Endothelial cell of umbilical vein (primary cell): ENCODE measurements at regions not wholly inside any gene's neighbourhood (a gene's known extent, or its start where the extent isn't known, plus 50 kb on each side); places are given as distances from the start of the nearest gene placed in this dataset.

Source experiments
- BruUV-seq: library from RNA; stranded (reverse); fragments of 400-500 nt; replicated peaks from 2 replicates; lab custom pipeline; 2021; lab: Mats Ljungman, UMichigan
- CTCF ChIA-PET: fragments of 300-600, 350-600 bp; sonication (Branson Sonifier 250); formaldehyde crosslinking; loops from one replicate; lab custom pipeline; 2021; ENCODE audit warnings: antibody characterized with exemption, inconsistent platforms; lab: Charles Lee
- POLR2A ChIA-PET: fragments of 300-600, 350-600 bp; sonication (Branson Sonifier 250); formaldehyde crosslinking; loops from one replicate; lab custom pipeline; 2021; ENCODE audit warnings: antibody characterized with exemption, inconsistent platforms; lab: Charles Lee
- DNase-seq: peaks from one replicate; pipeline ENCODE4 v3.0.0-alpha.2; 2011; ENCODE audit warnings: low read depth, low spot score
- FAIRE-seq: peaks from 2 replicates; lab custom pipeline; 2011; peaks lifted over from hg19 to GRCh38; lab: Jason Lieb, UNC
- H2AFZ ChIP-seq: 2 replicates; pipeline ENCODE4 v1.6.0; 2012; ENCODE audit warnings: low read depth, low read length, control low read depth, inconsistent platforms
- H3K27ac ChIP-seq: 2 replicates; pipeline ENCODE4 v1.5.1; 2011; ENCODE audit warnings: low read depth, mild to moderate bottlenecking, control low read depth, low read length, moderate library complexity; ENCODE audit not compliant: insufficient read depth
- H3K27me3 ChIP-seq, 2 experiments: 2 replicates each; pipeline versions ENCODE4 v1.6.0 to v1.6.1; 2011; ENCODE audit warnings: low read length in 2 of 2, mixed read lengths in 1 of 2; ENCODE audit not compliant: control insufficient read depth in 2 of 2, insufficient read depth in 2 of 2
- H3K36me3 ChIP-seq, 2 experiments: 2 replicates in 1 of 2; 3 replicates in 1 of 2; pipeline ENCODE4 v1.5.1; 2011; ENCODE audit warnings: low read length in 2 of 2, mild to moderate bottlenecking in 1 of 2, moderate library complexity in 1 of 2; ENCODE audit not compliant: control insufficient read depth in 2 of 2, insufficient read depth in 2 of 2; ENCODE audit errors: extremely low read depth in 1 of 2
- H3K4me1 ChIP-seq: 3 replicates; pipeline ENCODE4 v1.5.1; 2011; ENCODE audit warnings: mild to moderate bottlenecking, low read length; ENCODE audit not compliant: control insufficient read depth, insufficient read depth; ENCODE audit errors: extremely low read depth
- H3K4me2 ChIP-seq: 2 replicates; pipeline ENCODE4 v1.6.1; 2011; ENCODE audit warnings: low read length, control low read depth, mixed read lengths; ENCODE audit not compliant: insufficient read depth
- H3K4me3 ChIP-seq, 3 experiments: fragments of 200-600 bp in 1 of 3; sonication (generic), shearing (Covaris generic) in 1 of 3; replicated peaks in 1 of 3; 2 replicates each; pipeline ENCODE4 v1.5.1; 2011 to 2016; ENCODE audit warnings: control low read depth in 3 of 3, low read length in 3 of 3, mild to moderate bottlenecking in 2 of 3, inconsistent platforms in 1 of 3, low read depth in 1 of 3, moderate library complexity in 1 of 3; ENCODE audit not compliant: insufficient read depth in 1 of 3
- H3K79me2 ChIP-seq: 2 replicates; pipeline ENCODE4 v1.6.0; 2012; ENCODE audit warnings: low read length, inconsistent platforms; ENCODE audit not compliant: control insufficient read depth, insufficient read depth
- H3K9ac ChIP-seq: replicated peaks from 2 replicates; pipeline ENCODE3; 2011; ENCODE audit warnings: low read length, control low read depth; ENCODE audit not compliant: insufficient read depth; ENCODE audit errors: extremely low read depth
- H3K9me1 ChIP-seq: replicated peaks from 3 replicates; pipeline ENCODE4 v1.6.0; 2011; ENCODE audit warnings: mild to moderate bottlenecking, low read length; ENCODE audit not compliant: control insufficient read depth, insufficient read depth; ENCODE audit errors: extremely low read depth
- H3K9me3 ChIP-seq: replicated peaks from 2 replicates; pipeline ENCODE4 v1.5.1; 2012; ENCODE audit warnings: low read length, inconsistent platforms; ENCODE audit not compliant: control insufficient read depth, insufficient read depth
- H4K20me1 ChIP-seq: replicated peaks from 2 replicates; pipeline ENCODE3; 2011; ENCODE audit warnings: mild to moderate bottlenecking, low read length; ENCODE audit not compliant: control insufficient read depth, insufficient read depth; ENCODE audit errors: extremely low read depth
- EZH2 ChIP-seq: IDR thresholded peaks from 2 replicates; pipeline ENCODE4 v1.6.1; 2012; ENCODE audit warnings: borderline replicate concordance, low read depth, mild to moderate bottlenecking, moderate library complexity, low read length, inconsistent platforms; ENCODE audit not compliant: severe bottlenecking
- FOS ChIP-seq: IDR thresholded peaks from 2 replicates; pipeline ENCODE4 v1.6.1; 2011; ENCODE audit warnings: mild to moderate bottlenecking, low read length, moderate library complexity, borderline replicate concordance; ENCODE audit not compliant: insufficient read depth
- GATA2 ChIP-seq: IDR thresholded peaks from 2 replicates; pipeline ENCODE4 v1.7.0; 2011; ENCODE audit warnings: low read depth, mild to moderate bottlenecking, moderate library complexity, mixed read lengths, low read length; ENCODE audit not compliant: insufficient read length, insufficient read depth
- JUN ChIP-seq: IDR thresholded peaks from 2 replicates; pipeline ENCODE4 v1.6.1; 2011; ENCODE audit warnings: borderline replicate concordance, low read depth; ENCODE audit not compliant: insufficient read length, insufficient read depth
- MYC ChIP-seq: IDR thresholded peaks from one replicate; pipeline ENCODE4 v1.6.1; 2011; ENCODE audit warnings: mild to moderate bottlenecking, low read depth, low read length
- POLR2A ChIP-seq: IDR thresholded peaks from 2 replicates; pipeline ENCODE4 v1.6.1; 2012; ENCODE audit warnings: low read depth, mild to moderate bottlenecking, control low read depth, low read length
- POLR2AphosphoS5 ChIP-seq: IDR thresholded peaks from 2 replicates; pipeline ENCODE4 v1.6.1; 2012; ENCODE audit warnings: low read depth, mild to moderate bottlenecking, control low read depth, low read length, moderate library complexity; ENCODE audit not compliant: insufficient read depth
- dilution Hi-C: fragments of 300-500 bp; cut with MboI; formaldehyde crosslinking; loops from one replicate; pipeline ENCODE4 v1.15.0; 2019; ENCODE audit warnings: low sequenced_read_pairs; ENCODE audit not compliant: extremely low pct_ligation_motif_present
- intact Hi-C: fragments of 100-400 bp; cut with micrococcal nuclease; formaldehyde crosslinking; loops from one replicate; pipeline ENCODE4 v1.10.0; 2022
- TF ChIP-seq, protein P1 (sequence below): IDR thresholded peaks from 2 replicates; pipeline ENCODE4 v1.6.1; 2011; ENCODE audit not compliant: insufficient read depth, insufficient read length
- TF ChIP-seq, protein P2 (sequence below), 2 donors: IDR thresholded peaks; 1 replicate in 1 of 2; 2 replicates in 1 of 2; pipeline ENCODE4 v1.5.1; 2011; ENCODE audit warnings: low read length in 2 of 2, mild to moderate bottlenecking in 2 of 2, moderate library complexity in 2 of 2, control low read depth in 1 of 2, inconsistent platforms in 1 of 2, low read depth in 1 of 2; ENCODE audit not compliant: insufficient read depth in 1 of 2; ENCODE audit errors: extremely low read depth in 1 of 2

DNA sequence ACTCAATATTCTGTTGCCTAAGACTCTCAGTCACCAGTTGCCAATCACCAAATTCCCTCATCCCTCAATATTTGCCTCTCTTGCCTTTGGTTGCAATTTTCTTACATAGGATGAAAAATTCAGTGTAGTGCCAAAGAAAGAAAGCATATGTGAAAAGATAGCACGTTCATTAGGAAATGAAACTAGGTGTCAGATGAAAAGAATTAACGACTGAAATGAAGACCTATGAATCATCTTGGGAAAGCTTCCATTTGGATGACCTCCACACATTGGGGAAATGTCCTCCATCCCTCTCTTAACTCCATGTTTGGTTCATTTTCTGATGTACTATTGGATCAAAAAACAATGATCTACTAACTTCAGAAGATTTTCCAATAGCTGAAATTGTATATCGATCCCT lies 145.1 kb upstream of the MEOX2 start:
- Histone ChIP-seq H3K9me3 (no peaks in the 10 kb centered on the region), H3K9ac (no peak overlapping the region), H3K36me3 (no peaks in the 10 kb centered on the region), H3K27ac (no peak overlapping the region), H4K20me1 (no peaks in the 10 kb centered on the region), H3K4me2 (no peak overlapping the region), H3K79me2 (no peaks in the 10 kb centered on the region), H3K4me1 (no peaks in the 10 kb centered on the region), H3K27me3 (no peaks in the 10 kb centered on the region), H2AFZ (no peak overlapping the region), H3K9me1 (no peaks in the 10 kb centered on the region), H3K4me3 (no peak overlapping the region)
- dilution Hi-C loops, result no loop called here
- ChIA-PET POLR2A (no interaction called here), CTCF (interaction anchor here (0.7 to 2.3 kb wide), 4 partner anchors 9 to 266 kb away, joined by 3 to 6 read pairs (median 4); no protein-coding TSS in a partner anchor)
- FAIRE-seq (no peak), DNase-seq (no peak)
- BruUV-seq, result no TSS peak
- intact Hi-C loops, result no loop called here
- no peak for TF ChIP-seq JUN
- no peak for TF ChIP-seq EZH2
- no peak for TF ChIP-seq FOS

DNA sequence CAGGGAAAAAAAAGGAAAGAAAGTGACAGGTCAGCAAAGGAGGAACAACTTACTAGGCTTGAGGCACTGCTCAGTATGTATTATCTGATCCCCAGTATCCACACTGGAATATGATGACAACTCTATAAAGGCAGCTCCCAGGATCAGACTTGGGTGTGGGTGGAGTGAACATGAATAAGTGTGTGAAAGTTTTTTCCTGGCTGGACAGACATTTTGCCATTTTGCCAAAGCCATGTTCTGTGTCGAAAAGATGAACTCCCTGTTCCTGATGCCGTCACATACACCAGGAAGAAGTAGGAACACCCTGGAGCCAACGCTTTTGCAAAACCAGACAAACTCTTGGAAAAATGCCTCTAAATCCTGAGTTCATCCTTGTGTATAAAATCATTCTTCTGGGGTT lies 143.2 kb upstream of the MEOX2 start:
- BruUV-seq, result no TSS peak
- Histone ChIP-seq H3K36me3 (no peaks in the 10 kb centered on the region), H3K4me1 (no peaks in the 10 kb centered on the region), H3K79me2 (no peaks in the 10 kb centered on the region), H3K4me2 (no peak overlapping the region), H4K20me1 (no peaks in the 10 kb centered on the region), H3K9me3 (no peaks in the 10 kb centered on the region), H3K9me1 (no peaks in the 10 kb centered on the region), H3K4me3 (no peak overlapping the region), H3K9ac (no peak overlapping the region), H3K27me3 (no peaks in the 10 kb centered on the region), H2AFZ (no peak overlapping the region), H3K27ac (no peak overlapping the region)
- dilution Hi-C loops, result no loop called here
- intact Hi-C loops, result no loop called here
- POLR2A ChIA-PET, result no interaction called here
- TF ChIP-seq POLR2AphosphoS5 (no peak), GATA2 (no peak), FOS (no peak), POLR2A (no peak), MYC (no peak), EZH2 (no peak), JUN (no peak)
- TF ChIP-seq, protein P1, sequence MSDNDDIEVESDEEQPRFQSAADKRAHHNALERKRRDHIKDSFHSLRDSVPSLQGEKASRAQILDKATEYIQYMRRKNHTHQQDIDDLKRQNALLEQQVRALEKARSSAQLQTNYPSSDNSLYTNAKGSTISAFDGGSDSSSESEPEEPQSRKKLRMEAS, result no peak
- TF ChIP-seq, protein P2, sequence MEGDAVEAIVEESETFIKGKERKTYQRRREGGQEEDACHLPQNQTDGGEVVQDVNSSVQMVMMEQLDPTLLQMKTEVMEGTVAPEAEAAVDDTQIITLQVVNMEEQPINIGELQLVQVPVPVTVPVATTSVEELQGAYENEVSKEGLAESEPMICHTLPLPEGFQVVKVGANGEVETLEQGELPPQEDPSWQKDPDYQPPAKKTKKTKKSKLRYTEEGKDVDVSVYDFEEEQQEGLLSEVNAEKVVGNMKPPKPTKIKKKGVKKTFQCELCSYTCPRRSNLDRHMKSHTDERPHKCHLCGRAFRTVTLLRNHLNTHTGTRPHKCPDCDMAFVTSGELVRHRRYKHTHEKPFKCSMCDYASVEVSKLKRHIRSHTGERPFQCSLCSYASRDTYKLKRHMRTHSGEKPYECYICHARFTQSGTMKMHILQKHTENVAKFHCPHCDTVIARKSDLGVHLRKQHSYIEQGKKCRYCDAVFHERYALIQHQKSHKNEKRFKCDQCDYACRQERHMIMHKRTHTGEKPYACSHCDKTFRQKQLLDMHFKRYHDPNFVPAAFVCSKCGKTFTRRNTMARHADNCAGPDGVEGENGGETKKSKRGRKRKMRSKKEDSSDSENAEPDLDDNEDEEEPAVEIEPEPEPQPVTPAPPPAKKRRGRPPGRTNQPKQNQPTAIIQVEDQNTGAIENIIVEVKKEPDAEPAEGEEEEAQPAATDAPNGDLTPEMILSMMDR (IDR thresholded peaks at IDR 0.05; ENCODE audit: extremely low read depth in 1 of 2, insufficient read depth in 1 of 2, low read depth in 1 of 2, low read length in 2 of 2), result no peak
- no peak for DNase-seq
- FAIRE-seq, result no peak
- CTCF ChIA-PET, result no interaction called here
